ENCODE measurements at regions not wholly inside any gene's neighbourhood (a gene's known extent, or its start where the extent isn't known, plus 50 kb on each side); places are given as distances from the start of the nearest gene placed in this dataset.
"Not testable (repeated sequence)": the region's sequence is repeated elsewhere in the genome, so short reads cannot be mapped to it uniquely, and the experiment has no call there.

- DNase-seq (ENCODE audit: low spot score): no peak
Observed at GRCh38 chr15:87722941-87723691, 533.4 kb downstream of the NTRK3 start.

DNA sequence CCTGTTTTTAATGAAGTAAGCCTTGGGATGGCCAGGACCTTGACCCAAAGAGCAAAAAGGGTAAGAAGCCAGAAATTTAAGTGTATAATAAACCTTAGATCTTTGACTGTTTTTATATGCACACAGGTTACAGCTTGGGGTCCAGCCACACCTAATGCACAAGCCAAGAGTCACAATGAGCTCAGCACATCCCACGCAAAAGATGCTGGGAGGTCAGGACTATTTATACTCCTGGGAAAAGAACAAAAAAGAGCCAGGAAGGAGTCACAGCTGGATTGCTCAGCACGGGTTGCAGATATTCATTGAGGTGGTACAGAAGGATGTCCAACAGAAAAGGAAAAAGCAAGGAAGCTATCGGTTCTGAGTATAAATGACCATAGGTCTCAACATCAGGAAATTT lies 536.3 kb downstream of the NTRK3 start:
- DNase-seq (ENCODE audit: low spot score): no peak

- DNase-seq (ENCODE audit: low spot score): no peak
Observed at GRCh38 chr15:87716422-87716821, 540.1 kb downstream of the NTRK3 start.

DNA sequence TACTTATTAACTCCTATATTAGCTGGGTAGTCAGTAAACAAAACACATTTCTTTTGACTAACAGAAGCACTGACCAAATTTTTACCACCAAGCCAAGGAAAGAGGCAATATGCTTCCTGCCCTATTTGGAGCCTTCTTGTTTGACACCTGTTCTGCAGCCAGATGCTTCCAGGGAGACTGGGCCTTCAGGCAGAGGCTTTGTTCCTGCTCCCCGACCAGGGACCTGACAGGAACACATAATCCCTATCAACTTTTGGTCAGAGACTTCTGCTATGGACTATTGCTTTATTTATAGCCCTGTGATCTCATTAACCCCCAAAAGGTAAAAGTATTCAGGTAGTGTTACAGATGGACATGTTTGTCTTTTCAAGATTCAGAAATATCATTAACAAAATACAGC lies 541.3 kb downstream of the NTRK3 start:
- no peak for DNase-seq (ENCODE audit: low spot score)

- no peak for DNase-seq (ENCODE audit: low spot score)
Observed at GRCh38 chr15:87713475-87713879, 543.1 kb downstream of the NTRK3 start.

GRCh38 chr15:87712211-87712610 lies 544.3 kb downstream of the NTRK3 start:
- DNase-seq (ENCODE audit: low spot score): no peak

DNA sequence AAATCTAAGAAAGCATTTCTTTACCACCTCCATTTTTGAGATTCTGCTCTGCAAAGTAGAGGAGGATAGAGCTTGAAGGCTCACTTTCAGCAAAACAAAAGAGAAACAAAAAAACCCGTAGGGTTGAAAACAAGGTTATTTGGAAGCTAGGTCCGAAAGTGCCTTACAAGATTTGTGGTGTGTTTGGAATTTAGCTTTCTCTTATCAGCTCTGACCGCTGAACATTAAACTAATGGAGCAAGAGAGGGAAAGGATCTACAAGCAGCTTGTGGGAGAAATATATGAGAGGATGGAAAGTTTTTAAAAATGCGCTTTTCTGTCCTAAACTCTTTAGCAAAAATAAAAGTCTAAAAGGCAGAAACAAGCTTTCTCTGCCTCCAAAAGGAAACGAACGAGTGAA lies 545.5 kb downstream of the NTRK3 start:
- no peak for DNase-seq (ENCODE audit: low spot score)

- no peak for DNase-seq (ENCODE audit: low spot score)
Observed at GRCh38 chr15:87710406-87710805, 546.1 kb downstream of the NTRK3 start.

GRCh38 chr15:87707566-87708130 lies 548.9 kb downstream of the NTRK3 start:
- no peak for DNase-seq (ENCODE audit: low spot score)

DNA sequence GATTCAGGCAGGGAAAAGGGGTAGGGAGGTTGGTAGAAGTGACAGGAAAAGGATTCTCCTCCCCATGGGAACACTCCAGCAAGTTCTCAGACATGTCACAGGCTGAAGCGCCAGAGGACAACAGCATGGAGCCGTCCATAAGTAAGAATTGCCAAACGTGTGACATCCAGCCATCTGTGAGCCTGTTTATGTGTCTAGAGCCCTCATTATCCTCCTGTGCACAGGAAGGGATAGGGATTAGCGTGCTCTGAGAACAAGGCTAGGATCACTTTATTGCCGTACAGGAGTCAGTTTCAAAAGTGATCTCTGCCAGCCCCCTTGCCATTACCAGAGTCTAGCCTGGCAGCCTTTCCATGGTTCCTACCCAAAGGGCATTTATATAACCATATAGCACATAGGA lies 549.5 kb downstream of the NTRK3 start:
- no peak for DNase-seq (ENCODE audit: low spot score)

DNA sequence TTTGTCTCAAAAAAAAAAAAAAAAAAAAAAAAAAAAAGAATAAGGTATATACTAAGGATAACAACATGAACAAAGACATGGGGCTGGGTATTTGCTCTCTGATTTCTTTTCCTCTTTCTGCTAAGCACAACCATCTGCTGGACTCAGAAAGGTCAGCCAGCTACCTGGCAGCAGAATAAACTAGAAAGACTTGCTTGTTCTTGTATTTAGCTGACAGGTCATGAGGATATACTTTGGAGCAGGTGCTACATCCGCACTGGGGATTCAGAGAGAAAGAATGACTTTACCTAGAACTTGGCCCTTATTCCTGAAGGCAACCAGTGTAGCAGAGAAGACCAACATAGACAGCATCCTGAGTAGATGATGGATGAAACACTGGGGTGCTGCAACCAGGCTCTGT lies 550.5 kb downstream of the NTRK3 start:
- DNase-seq (ENCODE audit: low spot score): no peak

DNA sequence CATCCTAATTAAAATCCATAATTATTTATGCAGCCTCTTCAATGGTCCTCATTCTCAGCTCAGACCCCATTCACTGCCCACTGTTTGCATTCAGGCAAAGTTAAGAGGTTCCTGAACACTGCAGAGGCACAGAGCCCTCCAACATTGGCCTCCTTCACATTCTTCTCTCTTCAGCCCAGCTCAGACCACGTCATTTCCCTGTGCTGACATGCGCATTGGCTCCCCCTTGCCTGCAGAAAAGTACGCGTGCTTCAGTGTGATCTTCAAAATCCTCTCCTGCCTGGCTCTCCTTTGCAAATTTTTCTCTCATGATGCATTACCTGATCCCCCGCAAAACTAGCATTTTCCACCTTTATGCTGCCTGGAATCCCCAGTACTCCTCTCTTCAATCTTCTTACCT lies 552.3 kb downstream of the NTRK3 start:
- DNase-seq (ENCODE audit: low spot score): no peak

GRCh38 chr15:87703327-87704111 lies 553.0 kb downstream of the NTRK3 start:
- no peak for DNase-seq (ENCODE audit: low spot score)

- DNase-seq (ENCODE audit: low spot score): no peak
Observed at GRCh38 chr15:87702270-87702669, 554.3 kb downstream of the NTRK3 start.

DNA sequence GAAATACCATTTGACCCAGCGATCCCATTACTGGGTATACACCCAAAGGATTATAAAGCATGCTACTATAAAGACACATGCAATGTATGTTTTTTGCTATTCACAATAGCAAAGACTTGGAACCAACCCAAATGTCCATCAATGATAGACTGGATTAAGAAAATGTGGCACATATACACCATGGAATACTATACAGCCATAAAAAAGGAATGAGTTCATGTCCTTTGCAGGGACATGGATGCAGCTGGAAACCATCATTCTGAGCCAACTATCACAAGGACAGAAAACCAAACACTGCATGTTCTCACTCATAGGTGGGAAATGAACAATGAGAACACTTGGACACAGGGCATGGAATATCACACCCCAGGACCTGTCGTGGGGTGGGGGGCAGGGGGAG lies 558.1 kb downstream of the NTRK3 start:
- not testable (repeated sequence) for DNase-seq (ENCODE audit: low spot score)

DNA sequence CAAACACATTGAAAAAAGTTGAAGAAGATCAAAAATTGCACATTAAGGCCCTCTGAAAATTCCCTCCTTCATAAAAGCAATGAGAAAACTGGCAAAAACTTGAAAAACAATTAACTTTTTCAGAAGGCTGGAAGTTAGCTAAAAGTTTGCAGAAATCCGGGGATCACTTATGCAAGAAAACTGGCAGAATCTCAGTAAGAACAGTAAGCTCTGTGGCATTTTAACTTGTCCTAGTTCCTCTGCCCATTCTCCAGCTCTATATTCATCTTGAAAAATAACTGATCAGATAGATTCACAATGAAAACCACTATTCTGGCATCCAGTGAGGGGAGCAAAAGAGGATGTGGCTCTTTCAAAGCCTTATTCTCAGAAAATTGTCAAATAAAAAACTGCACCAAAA lies 566.8 kb downstream of the NTRK3 start:
- DNase-seq (ENCODE audit: low spot score): no peak

DNA sequence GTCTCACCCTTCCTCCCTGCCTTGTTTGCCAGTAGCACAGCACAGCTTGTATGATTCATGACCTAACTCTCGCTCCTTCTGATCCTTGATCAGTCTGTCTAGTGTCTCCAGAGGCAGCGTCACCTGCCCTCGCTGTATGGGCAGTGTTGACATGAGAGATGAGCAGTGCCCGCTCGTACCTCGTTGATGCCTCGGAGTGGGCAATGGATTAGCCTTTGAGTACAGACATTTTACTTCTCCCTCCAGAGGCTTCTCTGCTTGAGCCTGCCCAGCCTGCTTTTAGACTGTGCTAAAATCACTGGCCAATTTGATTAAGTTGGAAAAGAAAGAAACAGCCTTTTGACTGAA lies 569.0 kb downstream of the NTRK3 start:
- DNase-seq (ENCODE audit: low spot score): no peak

DNA sequence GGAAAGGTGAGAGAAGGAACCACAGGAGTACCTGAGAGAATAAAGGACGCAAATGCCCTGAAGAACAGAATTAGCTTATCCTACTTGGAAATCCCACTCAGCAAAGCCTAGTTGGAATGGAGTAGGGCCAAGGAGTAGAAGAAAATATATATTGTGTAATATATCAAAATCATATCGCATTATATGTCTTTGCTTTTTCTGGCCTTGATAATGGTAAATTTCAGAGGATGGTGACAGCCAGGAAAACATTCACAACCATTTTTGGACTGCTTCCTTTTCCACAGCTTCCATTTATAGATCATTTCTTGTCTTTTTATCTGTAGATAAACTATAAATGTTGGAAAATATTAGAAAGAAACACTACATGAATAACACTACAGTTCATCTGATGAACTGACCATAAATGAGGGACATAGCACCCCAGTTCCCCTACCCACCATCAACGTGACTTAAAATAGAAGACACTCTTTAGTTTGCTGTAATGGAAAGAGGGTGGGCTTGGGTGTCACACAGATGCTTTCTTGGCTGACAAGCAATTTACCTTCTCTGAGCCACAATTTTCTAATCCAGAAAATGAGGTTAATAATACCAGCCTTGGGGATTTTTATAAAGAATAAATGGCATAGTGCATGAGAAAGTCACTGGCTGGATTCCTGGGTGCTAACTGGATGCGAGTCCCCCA lies 569.6 kb downstream of the NTRK3 start:
- no peak for DNase-seq (ENCODE audit: low spot score)

DNA sequence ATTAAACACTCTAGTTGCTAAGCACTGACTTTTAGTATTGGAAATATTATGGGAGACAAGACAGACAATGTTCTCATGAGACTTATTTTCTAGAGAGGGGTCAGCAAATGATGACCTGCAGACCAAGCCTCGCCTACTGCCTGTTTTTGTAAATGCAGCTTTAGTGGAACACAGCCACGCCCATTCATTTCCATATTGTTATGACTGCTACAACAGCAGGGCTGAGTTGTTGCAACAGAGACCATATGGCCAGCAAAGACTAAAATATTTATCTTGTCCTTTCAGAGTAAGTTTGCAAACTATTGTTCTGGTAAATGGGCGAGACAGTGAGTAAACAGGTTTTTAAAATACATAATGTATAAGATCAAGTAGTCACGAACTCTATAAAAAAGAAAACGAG lies 570.2 kb downstream of the NTRK3 start:
- no peak for DNase-seq (ENCODE audit: low spot score)

GRCh38 chr15:87682527-87682926 lies 574.0 kb downstream of the NTRK3 start:
- DNase-seq (ENCODE audit: low spot score): no peak

GRCh38 chr15:87681104-87681503 lies 575.4 kb downstream of the NTRK3 start:
- DNase-seq (ENCODE audit: low spot score): no peak

GRCh38 chr15:87680208-87680607 lies 576.3 kb downstream of the NTRK3 start:
- no peak for DNase-seq (ENCODE audit: low spot score)

DNA sequence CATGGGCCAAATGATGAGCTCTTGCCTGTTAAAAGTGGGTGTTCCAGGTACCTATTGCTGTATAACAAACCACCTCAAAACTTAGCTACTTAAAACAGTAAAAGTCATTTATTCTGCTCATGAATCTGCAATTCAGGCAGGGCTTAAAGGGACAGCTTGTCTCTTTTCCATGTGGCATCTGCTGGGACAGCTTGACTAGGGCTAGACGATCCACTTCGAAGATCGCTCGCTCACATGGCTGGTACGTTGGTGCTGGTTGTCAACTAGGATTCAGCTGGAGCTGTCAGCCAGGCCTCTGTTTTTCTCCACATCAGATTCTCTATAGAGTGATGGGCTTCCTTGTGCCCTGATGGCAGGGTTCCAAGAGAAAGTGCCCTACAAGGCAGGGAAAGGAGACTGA lies 581.3 kb downstream of the NTRK3 start:
- DNase-seq (ENCODE audit: low spot score): no peak

All from LoVo (cell line).